Epithelial cell of prostate (primary cell): ENCODE measurements at regions not wholly inside any gene's neighbourhood (a gene's known extent, or its start where the extent isn't known, plus 50 kb on each side); places are given as distances from the start of the nearest gene placed in this dataset.
"Not testable (repeated sequence)": the region's sequence is repeated elsewhere in the genome, so short reads cannot be mapped to it uniquely, and the experiment has no call there.

ENCODE experiments used
- DNase-seq: peaks from one replicate; pipeline ENCODE4 v3.0.0-alpha.2; 2011; ENCODE audit warnings: low read depth, low spot score
- H3K27ac ChIP-seq: fragments of 450-650 bp; 2 replicates; pipeline ENCODE4 v1.5.1; 2017; ENCODE audit warnings: mild to moderate bottlenecking

GRCh38 chr5:52597625-52598024, 190.1 kb upstream of the ITGA1 start:
- H3K27ac ChIP-seq: no peak overlapping the region
- DNase-seq: no peak

GRCh38 chr5:52598968-52599367, 188.7 kb upstream of the ITGA1 start:
- no peak overlapping the region for H3K27ac ChIP-seq
- no peak for DNase-seq

GRCh38 chr5:52603778-52604554, 183.8 kb upstream of the ITGA1 start:
- no peak overlapping the region for H3K27ac ChIP-seq
- no peak for DNase-seq

GRCh38 chr5:52605317-52606313, 182.1 kb upstream of the ITGA1 start:
- no peak for DNase-seq
- H3K27ac ChIP-seq: no peak overlapping the region

GRCh38 chr5:52607227-52607824, 180.4 kb upstream of the ITGA1 start:
- no peak overlapping the region for H3K27ac ChIP-seq
- DNase-seq: no peak

GRCh38 chr5:52620315-52620714, 167.4 kb upstream of the ITGA1 start:
- no peak overlapping the region for H3K27ac ChIP-seq
- DNase-seq: no peak

GRCh38 chr5:52623291-52623690, 164.4 kb upstream of the ITGA1 start:
- no peak overlapping the region for H3K27ac ChIP-seq
- no peak for DNase-seq

GRCh38 chr5:52624291-52624690, 163.4 kb upstream of the ITGA1 start:
- no peak for DNase-seq
- H3K27ac ChIP-seq: no peak overlapping the region

- DNase-seq: no peak
- no peak overlapping the region for H3K27ac ChIP-seq
Observed at GRCh38 chr5:52626312-52626711, 161.4 kb upstream of the ITGA1 start.

GRCh38 chr5:52627740-52628139, 160.0 kb upstream of the ITGA1 start:
- no peak for DNase-seq
- H3K27ac ChIP-seq: no peak overlapping the region

GRCh38 chr5:52632281-52632680, 155.4 kb upstream of the ITGA1 start:
- DNase-seq: no peak
- no peak overlapping the region for H3K27ac ChIP-seq

GRCh38 chr5:52634171-52634570, 153.5 kb upstream of the ITGA1 start:
- not testable (repeated sequence) for H3K27ac ChIP-seq

GRCh38 chr5:52638732-52639131, 149.0 kb upstream of the ITGA1 start:
- H3K27ac ChIP-seq: no peak overlapping the region
- DNase-seq: no peak

More at GRCh38 chr5:52634171-52634570, 153.5 kb upstream of the ITGA1 start:
- not testable (repeated sequence) for DNase-seq

GRCh38 chr5:52648726-52649125, 139.0 kb upstream of the ITGA1 start:
- H3K27ac ChIP-seq: no peak overlapping the region
- DNase-seq: no peak

- H3K27ac ChIP-seq: no peak overlapping the region
- DNase-seq: no peak
Observed at GRCh38 chr5:52655163-52655562, 132.6 kb upstream of the ITGA1 start.

- no peak overlapping the region for H3K27ac ChIP-seq
Observed at GRCh38 chr5:52656569-52657246, 131.0 kb upstream of the ITGA1 start.

GRCh38 chr5:52657247-52657645, 130.5 kb upstream of the ITGA1 start:
- no peak for DNase-seq
- H3K27ac ChIP-seq: no peak overlapping the region

More at GRCh38 chr5:52656569-52657246, 131.0 kb upstream of the ITGA1 start:
- DNase-seq: no peak

GRCh38 chr5:52658246-52658645, 129.5 kb upstream of the ITGA1 start:
- DNase-seq: no peak
- H3K27ac ChIP-seq: no peak overlapping the region

GRCh38 chr5:52660621-52661020, 127.1 kb upstream of the ITGA1 start:
- no peak for DNase-seq
- no peak overlapping the region for H3K27ac ChIP-seq

- no peak overlapping the region for H3K27ac ChIP-seq
- no peak for DNase-seq
Observed at GRCh38 chr5:52661903-52662595, 125.7 kb upstream of the ITGA1 start.
